Thyroid gland (tissue), 4 donors: ENCODE measurements at regions not wholly inside any gene's neighbourhood (a gene's known extent, or its start where the extent isn't known, plus 50 kb on each side); places are given as distances from the start of the nearest gene placed in this dataset.

Experiments used
- CTCF ChIP-seq, 6 experiments: fragments of 200-600 bp in 3 of 6; fragments of 450-650 bp in 3 of 6; sonication (generic) in 3 of 6; IDR thresholded peaks; one replicate each; pipeline ENCODE4 v1.5.1; 2016 to 2019; ENCODE audit warnings: antibody characterized with exemption in 6 of 6, mild to moderate bottlenecking in 2 of 6, inconsistent platforms in 1 of 6, moderate library complexity in 1 of 6
- POLR2A ChIP-seq, 2 donors: fragments of 450-650 bp; IDR thresholded peaks; one replicate each; pipeline ENCODE4 v1.6.1; 2017; ENCODE audit warnings: antibody characterized with exemption in 2 of 2, mild to moderate bottlenecking in 2 of 2, moderate library complexity in 1 of 2

DNA sequence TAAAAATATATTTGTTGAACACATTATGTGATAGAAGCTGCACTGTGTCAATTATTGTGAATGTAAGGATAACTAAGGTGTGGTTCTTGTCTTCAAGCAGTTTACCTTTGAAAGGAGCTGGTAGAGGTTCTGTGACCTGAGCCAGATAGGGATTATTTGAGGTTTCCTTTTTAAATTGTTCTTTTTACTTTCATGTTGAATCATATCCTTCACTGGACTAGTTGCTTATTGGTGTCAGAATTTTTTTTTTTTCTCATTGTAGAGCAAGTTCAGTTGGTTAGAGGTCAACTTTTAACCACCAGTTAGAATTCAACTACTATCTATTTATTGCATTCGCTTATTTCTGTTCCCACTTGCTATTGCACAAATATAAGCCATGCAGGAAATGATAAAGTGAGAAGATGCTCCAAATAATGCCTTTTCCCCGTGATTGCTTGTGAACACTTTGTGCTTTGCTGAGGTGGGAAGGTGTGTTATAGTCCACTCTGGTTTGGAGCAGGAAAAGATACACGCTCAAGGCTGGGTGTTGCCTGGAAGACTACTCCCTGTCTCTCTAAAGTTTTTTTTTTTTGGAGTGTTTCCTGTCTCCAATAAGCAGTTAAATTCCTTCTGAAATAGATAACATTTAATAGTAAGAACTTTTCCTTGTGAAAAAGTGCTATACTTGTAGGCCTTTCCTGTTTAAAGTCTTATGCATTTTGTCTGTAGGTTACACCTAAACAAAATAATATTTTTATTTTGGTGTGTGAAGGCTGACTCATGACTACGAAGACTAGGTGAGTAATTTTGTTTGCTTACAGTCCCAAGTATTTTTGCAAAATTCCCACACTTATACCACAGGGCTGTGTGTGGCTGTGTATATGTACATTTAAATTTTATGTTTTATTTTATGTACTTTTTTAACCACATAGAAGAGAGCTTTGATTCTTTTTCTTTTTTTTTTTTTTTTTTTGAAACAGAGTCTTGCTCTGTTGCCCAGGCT is 83.8 kb upstream of the LCORL start:
- TF ChIP-seq CTCF (IDR thresholded peaks at IDR 0.05) (no peak), POLR2A (IDR thresholded peaks at IDR 0.05) (no peak)
